Activated T-cell treated with anti-CD3 and anti-CD28 coated beads, Interleukin-2, amount 50 U/mL, for 72 hours (primary cell): ENCODE measurements at regions not wholly inside any gene's neighbourhood (a gene's known extent, or its start where the extent isn't known, plus 50 kb on each side); places are given as distances from the start of the nearest gene placed in this dataset.

Experiments used
- ATAC-seq, 2 donors: fragments of 150-1000 bp; cut with Tn5 transposase; replicated peaks in 1 of 2; 2 replicates each; pipeline ENCODE4 v1.10.0; 2021; ENCODE audit warnings: moderate library complexity in 2 of 2, mild to moderate bottlenecking in 1 of 2
- DNase-seq, 2 donors: peaks; one replicate each; pipeline ENCODE4 v3.0.0; 2021 to 2022; ENCODE audit warnings: mixed read lengths in 1 of 2
- H3K27ac Mint-ChIP-seq: one replicate; pipeline ENCODE4 v1.8.0; 2022; ENCODE audit warnings: mild to moderate bottlenecking, moderate library complexity, mixed read lengths
- H3K27me3 Mint-ChIP-seq: one replicate; pipeline ENCODE4 v1.8.0; 2022; ENCODE audit warnings: low read depth, mixed read lengths
- H3K36me3 Mint-ChIP-seq, 2 donors: one replicate each; pipeline ENCODE4 v1.8.0; 2022; ENCODE audit warnings: mixed read lengths in 2 of 2, mild to moderate bottlenecking in 1 of 2; ENCODE audit not compliant: insufficient read depth in 2 of 2
- H3K4me1 Mint-ChIP-seq: one replicate; pipeline ENCODE4 v1.8.0; 2022; ENCODE audit warnings: low read depth, mixed read lengths
- H3K4me3 Mint-ChIP-seq, 2 donors: one replicate each; pipeline ENCODE4 v1.8.0; 2022; ENCODE audit warnings: mild to moderate bottlenecking in 2 of 2, mixed read lengths in 2 of 2, moderate library complexity in 2 of 2
- H3K9me3 Mint-ChIP-seq, 2 donors: one replicate each; pipeline ENCODE4 v1.8.0; 2022; ENCODE audit warnings: mixed read lengths in 2 of 2

GRCh38 chr18:41864216-41864615, 90.8 kb upstream of the PIK3C3 start:
- Mint-ChIP-seq H3K4me3 (no peak overlapping the region), H3K9me3 (no peaks in the 10 kb centered on the region), H3K27ac (no peak overlapping the region), H3K27me3 (peaks cover 25% of the 10 kb centered on the region), H3K36me3 (no peaks in the 10 kb centered on the region), H3K4me1 (no peaks in the 10 kb centered on the region)
- no peak for DNase-seq
- ATAC-seq: no peak

- ATAC-seq: no peak
Observed at GRCh38 chr18:41862921-41863320, 92.1 kb upstream of the PIK3C3 start.

GRCh38 chr18:41860987-41861386, 94.0 kb upstream of the PIK3C3 start:
- ATAC-seq: no peak
- Mint-ChIP-seq H3K9me3 (no peaks in the 10 kb centered on the region), H3K4me3 (no peak overlapping the region), H3K36me3 (no peaks in the 10 kb centered on the region), H3K27ac (no peak overlapping the region), H3K4me1 (no peaks in the 10 kb centered on the region), H3K27me3 (peaks cover 16% of the 10 kb centered on the region)
- DNase-seq: no peak

More at GRCh38 chr18:41862921-41863320, 92.1 kb upstream of the PIK3C3 start:
- Mint-ChIP-seq H3K36me3 (no peaks in the 10 kb centered on the region), H3K27ac (no peak overlapping the region), H3K4me1 (no peaks in the 10 kb centered on the region), H3K27me3 (peaks cover 16% of the 10 kb centered on the region), H3K4me3 (no peak overlapping the region), H3K9me3 (no peaks in the 10 kb centered on the region)
- DNase-seq: no peak

GRCh38 chr18:41858761-41859555, 96.1 kb upstream of the PIK3C3 start:
- H3K36me3 Mint-ChIP-seq: no peaks in the 10 kb centered on the region
- peaks cover 16% of the 10 kb centered on the region for H3K27me3 Mint-ChIP-seq
- no peak overlapping the region for H3K4me3 Mint-ChIP-seq
- H3K9me3 Mint-ChIP-seq: peaks cover 0 to 2% of the 10 kb centered on the region in 2 donors
- H3K4me1 Mint-ChIP-seq: no peaks in the 10 kb centered on the region
- DNase-seq (no peak), ATAC-seq (no peak)
- no peak overlapping the region for H3K27ac Mint-ChIP-seq

GRCh38 chr18:41853280-41853679, 101.8 kb upstream of the PIK3C3 start:
- no peaks in the 10 kb centered on the region for H3K36me3 Mint-ChIP-seq
- ATAC-seq (no peak), DNase-seq (no peak)
- H3K9me3 Mint-ChIP-seq: peaks cover 0 to 2% of the 10 kb centered on the region in 2 donors
- H3K27ac Mint-ChIP-seq: no peak overlapping the region
- H3K4me3 Mint-ChIP-seq: no peak overlapping the region
- peaks cover 13% of the 10 kb centered on the region for H3K27me3 Mint-ChIP-seq
- H3K4me1 Mint-ChIP-seq: no peaks in the 10 kb centered on the region

- no peak overlapping the region for H3K27ac Mint-ChIP-seq
- peaks cover 0 to 2% of the 10 kb centered on the region in 2 donors for H3K9me3 Mint-ChIP-seq
- H3K4me1 Mint-ChIP-seq: no peaks in the 10 kb centered on the region
- peaks cover 21% of the 10 kb centered on the region for H3K27me3 Mint-ChIP-seq
- ATAC-seq: no peak
- DNase-seq: no peak
- H3K36me3 Mint-ChIP-seq: no peaks in the 10 kb centered on the region
- no peak overlapping the region for H3K4me3 Mint-ChIP-seq
Observed at GRCh38 chr18:41850781-41851180, 104.3 kb upstream of the PIK3C3 start.

GRCh38 chr18:41849632-41850031, 105.4 kb upstream of the PIK3C3 start:
- Mint-ChIP-seq H3K9me3 (no peaks in the 10 kb centered on the region), H3K4me3 (no peak overlapping the region), H3K27me3 (peaks cover 21% of the 10 kb centered on the region), H3K36me3 (no peaks in the 10 kb centered on the region), H3K27ac (no peak overlapping the region), H3K4me1 (no peaks in the 10 kb centered on the region)
- ATAC-seq (no peak), DNase-seq (no peak)

- Mint-ChIP-seq H3K4me3 (no peak overlapping the region), H3K27ac (no peak overlapping the region), H3K27me3 (peaks cover 15% of the 10 kb centered on the region), H3K9me3 (no peaks in the 10 kb centered on the region), H3K4me1 (no peaks in the 10 kb centered on the region), H3K36me3 (no peaks in the 10 kb centered on the region)
- no peak for DNase-seq
- ATAC-seq: no peak
Observed at GRCh38 chr18:41845563-41845962, 109.5 kb upstream of the PIK3C3 start.

GRCh38 chr18:41842886-41843285, 112.1 kb upstream of the PIK3C3 start:
- Mint-ChIP-seq H3K4me3 (no peak overlapping the region), H3K9me3 (no peaks in the 10 kb centered on the region), H3K27ac (no peak overlapping the region), H3K36me3 (no peaks in the 10 kb centered on the region), H3K4me1 (no peaks in the 10 kb centered on the region), H3K27me3 (peaks cover 7% of the 10 kb centered on the region)
- ATAC-seq: no peak
- DNase-seq: no peak

- Mint-ChIP-seq H3K27ac (no peak overlapping the region), H3K9me3 (no peaks in the 10 kb centered on the region), H3K4me1 (no peaks in the 10 kb centered on the region), H3K4me3 (no peak overlapping the region), H3K27me3 (peaks cover 6% of the 10 kb centered on the region), H3K36me3 (no peaks in the 10 kb centered on the region)
- DNase-seq: no peak
- ATAC-seq: no peak
Observed at GRCh38 chr18:41829647-41830516, 125.2 kb upstream of the PIK3C3 start.

- Mint-ChIP-seq H3K36me3 (no peaks in the 10 kb centered on the region), H3K4me1 (no peaks in the 10 kb centered on the region), H3K27me3 (peaks cover 6% of the 10 kb centered on the region), H3K27ac (no peak overlapping the region), H3K9me3 (no peaks in the 10 kb centered on the region), H3K4me3 (no peak overlapping the region)
- no peak for DNase-seq
- no peak for ATAC-seq
Observed at GRCh38 chr18:41828137-41828536, 126.9 kb upstream of the PIK3C3 start.

- Mint-ChIP-seq H3K27me3 (peaks cover 5% of the 10 kb centered on the region), H3K36me3 (no peaks in the 10 kb centered on the region), H3K4me1 (no peaks in the 10 kb centered on the region), H3K4me3 (no peak overlapping the region), H3K27ac (no peak overlapping the region), H3K9me3 (no peaks in the 10 kb centered on the region)
- DNase-seq: no peak
- no peak for ATAC-seq
Observed at GRCh38 chr18:41820784-41821183, 134.2 kb upstream of the PIK3C3 start.
